LNCaP clone FGC (cell line): ENCODE measurements at regions not wholly inside any gene's neighbourhood (a gene's known extent, or its start where the extent isn't known, plus 50 kb on each side); places are given as distances from the start of the nearest gene placed in this dataset.

Experiments used
- DNase-seq: peaks from one replicate; pipeline ENCODE4 v3.0.0-alpha.2; 2011; ENCODE audit warnings: low read depth
- H3K4me3 ChIP-seq: 2 replicates; pipeline ENCODE4 v1.5.1; 2011; ENCODE audit warnings: mild to moderate bottlenecking, low read depth, low read length, control low read depth
- TF ChIP-seq, protein P1 (sequence below): IDR thresholded peaks from 2 replicates; pipeline ENCODE4 v1.5.1; 2012; ENCODE audit warnings: mild to moderate bottlenecking; ENCODE audit not compliant: control insufficient read depth, insufficient read depth; ENCODE audit errors: extremely low read depth

DNA sequence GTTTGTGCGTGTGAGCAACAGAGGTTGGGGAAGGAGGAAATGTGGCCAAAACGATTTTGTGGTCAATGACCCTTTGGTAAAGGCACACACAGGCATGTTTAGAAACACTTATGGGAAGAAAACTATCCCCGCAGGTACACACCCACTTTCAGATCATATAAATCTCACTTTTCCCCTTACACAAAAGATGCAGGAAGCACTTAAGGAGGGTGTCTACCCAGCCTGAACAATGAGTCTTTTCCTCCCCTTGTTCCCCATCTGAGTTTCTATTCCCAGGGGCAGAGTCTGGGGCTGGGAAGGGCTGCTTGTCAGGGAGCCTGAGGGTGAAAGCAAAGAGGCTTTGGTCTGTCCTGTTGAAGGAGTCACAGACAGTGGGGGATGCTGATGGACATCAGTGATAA lies 193.2 kb upstream of the SALL4 start:
- no peak for DNase-seq
- no peak overlapping the region for H3K4me3 ChIP-seq
- TF ChIP-seq, protein P1, sequence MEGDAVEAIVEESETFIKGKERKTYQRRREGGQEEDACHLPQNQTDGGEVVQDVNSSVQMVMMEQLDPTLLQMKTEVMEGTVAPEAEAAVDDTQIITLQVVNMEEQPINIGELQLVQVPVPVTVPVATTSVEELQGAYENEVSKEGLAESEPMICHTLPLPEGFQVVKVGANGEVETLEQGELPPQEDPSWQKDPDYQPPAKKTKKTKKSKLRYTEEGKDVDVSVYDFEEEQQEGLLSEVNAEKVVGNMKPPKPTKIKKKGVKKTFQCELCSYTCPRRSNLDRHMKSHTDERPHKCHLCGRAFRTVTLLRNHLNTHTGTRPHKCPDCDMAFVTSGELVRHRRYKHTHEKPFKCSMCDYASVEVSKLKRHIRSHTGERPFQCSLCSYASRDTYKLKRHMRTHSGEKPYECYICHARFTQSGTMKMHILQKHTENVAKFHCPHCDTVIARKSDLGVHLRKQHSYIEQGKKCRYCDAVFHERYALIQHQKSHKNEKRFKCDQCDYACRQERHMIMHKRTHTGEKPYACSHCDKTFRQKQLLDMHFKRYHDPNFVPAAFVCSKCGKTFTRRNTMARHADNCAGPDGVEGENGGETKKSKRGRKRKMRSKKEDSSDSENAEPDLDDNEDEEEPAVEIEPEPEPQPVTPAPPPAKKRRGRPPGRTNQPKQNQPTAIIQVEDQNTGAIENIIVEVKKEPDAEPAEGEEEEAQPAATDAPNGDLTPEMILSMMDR, result no peak

DNA sequence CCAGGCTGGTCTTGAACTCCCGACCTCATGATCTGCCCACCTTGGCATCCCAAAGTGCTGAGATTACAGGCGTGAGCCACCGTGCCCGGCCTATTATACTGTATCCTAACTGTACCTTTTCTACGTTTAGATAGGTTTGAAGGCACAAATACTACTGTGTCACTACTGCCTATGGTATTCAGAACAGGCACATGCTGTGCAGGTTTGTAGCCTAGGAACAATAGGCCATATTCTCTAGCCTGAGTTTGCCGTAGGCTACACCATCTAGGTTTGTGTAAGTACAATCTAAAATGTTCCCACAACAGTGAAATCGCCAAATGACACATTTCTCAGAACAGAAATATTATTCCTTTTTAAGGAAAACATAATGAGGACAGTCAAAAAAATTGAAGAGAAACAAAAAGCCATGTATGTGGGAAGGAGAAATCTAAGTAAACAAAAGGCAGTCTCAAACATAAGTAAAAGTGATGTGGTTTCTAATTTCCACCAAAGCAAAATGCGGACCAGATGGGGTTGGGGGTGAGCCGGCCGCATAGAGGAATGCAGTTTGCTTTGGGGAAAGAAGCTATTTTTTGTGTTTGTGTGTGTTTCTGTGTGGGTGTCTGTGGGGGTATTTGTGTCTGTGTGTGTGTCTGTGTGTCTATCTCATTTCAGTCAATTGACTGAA lies 192.6 kb upstream of the SALL4 start:
- TF ChIP-seq, protein P1, result no peak
- no peak overlapping the region for H3K4me3 ChIP-seq
- DNase-seq, result no peak

- no peak overlapping the region for H3K4me3 ChIP-seq
- DNase-seq, result no peak
- TF ChIP-seq, protein P1, result no peak
Measured at GRCh38 chr20:51987812-51988211, 185.5 kb upstream of the SALL4 start.

DNA sequence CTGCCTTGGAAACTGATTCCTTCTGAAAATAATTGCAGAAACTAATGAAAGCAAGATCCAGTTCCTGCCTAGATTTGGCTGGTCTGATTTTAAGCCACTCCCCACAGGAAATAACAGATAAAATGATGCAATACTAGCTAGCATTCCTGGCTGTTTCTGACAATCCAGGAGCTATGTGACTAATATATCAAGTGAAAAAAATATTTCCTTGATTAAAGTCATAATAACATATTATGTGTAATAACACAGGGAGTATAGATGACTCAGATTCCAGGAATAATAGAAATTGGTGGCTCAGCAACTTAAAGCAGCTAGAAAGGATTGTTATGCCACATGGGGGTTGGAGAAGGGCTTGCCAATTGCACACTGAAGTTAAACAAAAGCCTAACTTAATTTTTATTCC lies 182.7 kb upstream of the SALL4 start:
- H3K4me3 ChIP-seq, result no peak overlapping the region
- TF ChIP-seq, protein P1, result no peak
- DNase-seq, result no peak

- H3K4me3 ChIP-seq, result no peak overlapping the region
- TF ChIP-seq, protein P1, result no peak
- DNase-seq, result no peak
Measured at GRCh38 chr20:51980277-51980676, 178.0 kb upstream of the SALL4 start.

DNA sequence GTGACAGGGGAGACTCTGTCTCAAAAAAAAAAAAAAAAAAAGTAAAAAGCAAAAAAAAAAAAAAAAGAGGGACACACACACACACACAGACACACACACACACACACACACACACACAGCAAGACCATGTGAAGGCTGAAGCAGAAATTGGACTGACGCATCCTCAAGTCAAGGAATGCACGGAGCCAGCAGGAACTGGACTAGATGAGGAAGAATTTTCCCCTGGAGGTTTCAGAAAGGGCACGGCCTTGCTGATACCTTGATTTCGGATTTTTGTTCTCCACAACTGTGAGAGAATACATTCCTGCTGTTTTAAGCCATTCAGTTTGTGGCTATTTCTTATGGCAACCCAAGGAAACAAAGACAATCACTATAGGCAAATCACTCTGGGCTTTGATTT lies 176.9 kb upstream of the SALL4 start:
- no peak for DNase-seq

More for the DNA sequence above, 176.9 kb upstream of the SALL4 start:
- no peak overlapping the region for H3K4me3 ChIP-seq
- TF ChIP-seq, protein P1, result no peak
